WTC11 (cell line): ENCODE measurements at regions not wholly inside any gene's neighbourhood (a gene's known extent, or its start where the extent isn't known, plus 50 kb on each side); places are given as distances from the start of the nearest gene placed in this dataset.
"Not testable (repeated sequence)": the region's sequence is repeated elsewhere in the genome, so short reads cannot be mapped to it uniquely, and the experiment has no call there.

ENCODE experiments used
- ATAC-seq: fragments of 200-7000 bp; cut with Tn5 transposase; 2 replicates; pipeline ENCODE4 v1.10.0; 2021; ENCODE audit warnings: mild to moderate bottlenecking, moderate library complexity
- CTCF ChIA-PET: fragments of 300-600 bp; sonication (Branson Sonifier 250); formaldehyde crosslinking; loops from one replicate; lab custom pipeline; 2021; ENCODE audit warnings: antibody characterized with exemption; lab: Charles Lee
- POLR2A ChIA-PET: fragments of 350-600 bp; sonication (Branson Sonifier 250); formaldehyde crosslinking; loops from one replicate; lab custom pipeline; 2021; ENCODE audit warnings: antibody characterized with exemption; lab: Charles Lee
- DNase-seq: peaks from one replicate; pipeline ENCODE4 v3.0.0; 2021; ENCODE audit warnings: low spot score
- H3K27ac Mint-ChIP-seq: 2 replicates; pipeline ENCODE4 v1.8.0; 2021; ENCODE audit warnings: mixed read lengths
- H3K27me3 Mint-ChIP-seq: 2 replicates; pipeline ENCODE4 v1.8.0; 2021; ENCODE audit warnings: low read depth, mild to moderate bottlenecking, moderate library complexity, mixed read lengths
- H3K36me3 Mint-ChIP-seq: 2 replicates; pipeline ENCODE4 v1.8.0; 2021; ENCODE audit warnings: mixed read lengths
- H3K4me1 Mint-ChIP-seq: 2 replicates; pipeline ENCODE4 v1.8.0; 2022; ENCODE audit warnings: mixed read lengths
- H3K4me3 Mint-ChIP-seq: 2 replicates; pipeline ENCODE4 v1.8.0; 2021; ENCODE audit warnings: mild to moderate bottlenecking, moderate library complexity, mixed read lengths
- H3K9me3 Mint-ChIP-seq: 2 replicates; pipeline ENCODE4 v1.8.0; 2021; ENCODE audit warnings: mixed read lengths
- FOXJ3 ChIP-seq: sonication (generic); formaldehyde crosslinking; IDR thresholded peaks from 2 replicates; pipeline ENCODE4 v1.9.0; 2021; ENCODE audit warnings: missing genetic modification reagents, mild to moderate bottlenecking, borderline replicate concordance
- FOXK1 ChIP-seq: sonication (generic); formaldehyde crosslinking; IDR thresholded peaks from 2 replicates; pipeline ENCODE4 v1.8.0; 2022; ENCODE audit warnings: mild to moderate bottlenecking, moderate library complexity, missing genetic modification reagents
- KAT7 ChIP-seq: sonication (generic); formaldehyde crosslinking; IDR thresholded peaks from 2 replicates; pipeline ENCODE4 v1.8.1; 2023; ENCODE audit warnings: missing genetic modification reagents, mild to moderate bottlenecking, borderline replicate concordance
- SMAD3 ChIP-seq: sonication (generic); formaldehyde crosslinking; IDR thresholded peaks from 2 replicates; pipeline ENCODE4 v1.8.0; 2022; ENCODE audit warnings: missing genetic modification reagents, mild to moderate bottlenecking, borderline replicate concordance
- SMAD4 ChIP-seq: sonication (generic); formaldehyde crosslinking; IDR thresholded peaks from 2 replicates; pipeline ENCODE4 v1.8.0; 2022; ENCODE audit warnings: mild to moderate bottlenecking, missing genetic modification reagents
- TCF7 ChIP-seq: sonication (generic); formaldehyde crosslinking; IDR thresholded peaks from 2 replicates; pipeline ENCODE4 v1.8.0; 2022; ENCODE audit warnings: mild to moderate bottlenecking, low read depth, missing genetic modification reagents, moderate library complexity
- TF ChIP-seq, protein P1 (sequence below): sonication (generic); formaldehyde crosslinking; IDR thresholded peaks from 2 replicates; pipeline ENCODE4 v1.8.0; 2022; ENCODE audit warnings: mild to moderate bottlenecking, missing genetic modification reagents
- TF ChIP-seq, protein P2 (sequence below): sonication (generic); formaldehyde crosslinking; IDR thresholded peaks from 2 replicates; pipeline ENCODE4 v1.8.1; 2023; ENCODE audit warnings: mild to moderate bottlenecking, missing genetic modification reagents, borderline replicate concordance
- TF ChIP-seq, protein P3 (sequence below): sonication (generic); formaldehyde crosslinking; IDR thresholded peaks from 2 replicates; pipeline ENCODE4 v1.8.0; 2022; ENCODE audit warnings: missing genetic modification reagents
- TF ChIP-seq, protein P4 (sequence below): sonication (generic); formaldehyde crosslinking; IDR thresholded peaks from 2 replicates; pipeline ENCODE4 v1.8.0; 2022; ENCODE audit warnings: mild to moderate bottlenecking, missing genetic modification reagents
- TF ChIP-seq, protein P5 (sequence below): sonication (generic); formaldehyde crosslinking; IDR thresholded peaks from 2 replicates; pipeline ENCODE4 v1.8.1; 2023; ENCODE audit warnings: mild to moderate bottlenecking, moderate library complexity, missing genetic modification reagents
- TF ChIP-seq, protein P6 (sequence below): sonication (generic); formaldehyde crosslinking; IDR thresholded peaks from 2 replicates; pipeline ENCODE4 v1.8.1; 2022; ENCODE audit warnings: low read depth, missing genetic modification reagents, borderline replicate concordance
- TF ChIP-seq, protein P7 (sequence below): fragments of 250-450 bp; sonication (Bioruptor Pico); IDR thresholded peaks from 2 replicates; pipeline ENCODE4 v1.9.0; 2021; ENCODE audit warnings: moderate library complexity, mild to moderate bottlenecking, inconsistent platforms, borderline replicate concordance

DNA sequence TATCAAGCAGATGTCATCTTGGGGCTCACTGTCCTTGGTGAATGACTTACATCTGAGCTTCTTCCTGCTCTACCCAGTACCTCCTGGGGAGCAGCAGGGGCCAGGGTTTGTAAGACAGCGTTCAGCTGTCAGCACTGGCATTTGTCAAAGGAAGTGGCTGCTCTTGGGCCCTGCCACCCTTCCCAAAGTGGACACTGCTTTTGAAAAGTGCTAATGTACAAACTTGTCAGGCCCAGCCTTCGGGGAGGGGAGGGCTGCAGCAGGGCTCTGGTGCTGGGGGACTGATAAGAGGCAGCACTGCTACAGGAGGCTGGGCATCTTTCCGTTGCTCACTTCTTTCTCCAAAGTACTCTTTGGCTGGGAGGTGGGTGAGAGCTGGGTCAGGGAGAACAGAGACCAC, 59.8 kb upstream of the RBM19 start:
- Mint-ChIP-seq H3K4me1 (peaks cover 10% of the 10 kb centered on the region; the same call in 1 of the 2 replicates), H3K27ac (no peak overlapping the region), H3K4me3 (no peak overlapping the region), H3K27me3 (0 out of 2 replicates have a peak, but pooled peaks cover 12% of the 10 kb centered on the region), H3K9me3 (peaks cover 21% of the 10 kb centered on the region), H3K36me3 (peaks cover 4% of the 10 kb centered on the region; the same call in 1 of the 2 replicates)
- TF ChIP-seq FOXJ3 (CRISPR knock-in tag), result no peak
- no peak for TF ChIP-seq FOXK1 (CRISPR knock-in tag)
- no peak for TF ChIP-seq KAT7 (CRISPR knock-in tag)
- TF ChIP-seq, protein P1, sequence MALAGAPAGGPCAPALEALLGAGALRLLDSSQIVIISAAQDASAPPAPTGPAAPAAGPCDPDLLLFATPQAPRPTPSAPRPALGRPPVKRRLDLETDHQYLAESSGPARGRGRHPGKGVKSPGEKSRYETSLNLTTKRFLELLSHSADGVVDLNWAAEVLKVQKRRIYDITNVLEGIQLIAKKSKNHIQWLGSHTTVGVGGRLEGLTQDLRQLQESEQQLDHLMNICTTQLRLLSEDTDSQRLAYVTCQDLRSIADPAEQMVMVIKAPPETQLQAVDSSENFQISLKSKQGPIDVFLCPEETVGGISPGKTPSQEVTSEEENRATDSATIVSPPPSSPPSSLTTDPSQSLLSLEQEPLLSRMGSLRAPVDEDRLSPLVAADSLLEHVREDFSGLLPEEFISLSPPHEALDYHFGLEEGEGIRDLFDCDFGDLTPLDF (CRISPR knock-in tag), result no peak
- TF ChIP-seq, protein P2, sequence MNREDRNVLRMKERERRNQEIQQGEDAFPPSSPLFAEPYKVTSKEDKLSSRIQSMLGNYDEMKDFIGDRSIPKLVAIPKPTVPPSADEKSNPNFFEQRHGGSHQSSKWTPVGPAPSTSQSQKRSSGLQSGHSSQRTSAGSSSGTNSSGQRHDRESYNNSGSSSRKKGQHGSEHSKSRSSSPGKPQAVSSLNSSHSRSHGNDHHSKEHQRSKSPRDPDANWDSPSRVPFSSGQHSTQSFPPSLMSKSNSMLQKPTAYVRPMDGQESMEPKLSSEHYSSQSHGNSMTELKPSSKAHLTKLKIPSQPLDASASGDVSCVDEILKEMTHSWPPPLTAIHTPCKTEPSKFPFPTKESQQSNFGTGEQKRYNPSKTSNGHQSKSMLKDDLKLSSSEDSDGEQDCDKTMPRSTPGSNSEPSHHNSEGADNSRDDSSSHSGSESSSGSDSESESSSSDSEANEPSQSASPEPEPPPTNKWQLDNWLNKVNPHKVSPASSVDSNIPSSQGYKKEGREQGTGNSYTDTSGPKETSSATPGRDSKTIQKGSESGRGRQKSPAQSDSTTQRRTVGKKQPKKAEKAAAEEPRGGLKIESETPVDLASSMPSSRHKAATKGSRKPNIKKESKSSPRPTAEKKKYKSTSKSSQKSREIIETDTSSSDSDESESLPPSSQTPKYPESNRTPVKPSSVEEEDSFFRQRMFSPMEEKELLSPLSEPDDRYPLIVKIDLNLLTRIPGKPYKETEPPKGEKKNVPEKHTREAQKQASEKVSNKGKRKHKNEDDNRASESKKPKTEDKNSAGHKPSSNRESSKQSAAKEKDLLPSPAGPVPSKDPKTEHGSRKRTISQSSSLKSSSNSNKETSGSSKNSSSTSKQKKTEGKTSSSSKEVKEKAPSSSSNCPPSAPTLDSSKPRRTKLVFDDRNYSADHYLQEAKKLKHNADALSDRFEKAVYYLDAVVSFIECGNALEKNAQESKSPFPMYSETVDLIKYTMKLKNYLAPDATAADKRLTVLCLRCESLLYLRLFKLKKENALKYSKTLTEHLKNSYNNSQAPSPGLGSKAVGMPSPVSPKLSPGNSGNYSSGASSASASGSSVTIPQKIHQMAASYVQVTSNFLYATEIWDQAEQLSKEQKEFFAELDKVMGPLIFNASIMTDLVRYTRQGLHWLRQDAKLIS (CRISPR knock-in tag), result no peak
- TF ChIP-seq, protein P3, sequence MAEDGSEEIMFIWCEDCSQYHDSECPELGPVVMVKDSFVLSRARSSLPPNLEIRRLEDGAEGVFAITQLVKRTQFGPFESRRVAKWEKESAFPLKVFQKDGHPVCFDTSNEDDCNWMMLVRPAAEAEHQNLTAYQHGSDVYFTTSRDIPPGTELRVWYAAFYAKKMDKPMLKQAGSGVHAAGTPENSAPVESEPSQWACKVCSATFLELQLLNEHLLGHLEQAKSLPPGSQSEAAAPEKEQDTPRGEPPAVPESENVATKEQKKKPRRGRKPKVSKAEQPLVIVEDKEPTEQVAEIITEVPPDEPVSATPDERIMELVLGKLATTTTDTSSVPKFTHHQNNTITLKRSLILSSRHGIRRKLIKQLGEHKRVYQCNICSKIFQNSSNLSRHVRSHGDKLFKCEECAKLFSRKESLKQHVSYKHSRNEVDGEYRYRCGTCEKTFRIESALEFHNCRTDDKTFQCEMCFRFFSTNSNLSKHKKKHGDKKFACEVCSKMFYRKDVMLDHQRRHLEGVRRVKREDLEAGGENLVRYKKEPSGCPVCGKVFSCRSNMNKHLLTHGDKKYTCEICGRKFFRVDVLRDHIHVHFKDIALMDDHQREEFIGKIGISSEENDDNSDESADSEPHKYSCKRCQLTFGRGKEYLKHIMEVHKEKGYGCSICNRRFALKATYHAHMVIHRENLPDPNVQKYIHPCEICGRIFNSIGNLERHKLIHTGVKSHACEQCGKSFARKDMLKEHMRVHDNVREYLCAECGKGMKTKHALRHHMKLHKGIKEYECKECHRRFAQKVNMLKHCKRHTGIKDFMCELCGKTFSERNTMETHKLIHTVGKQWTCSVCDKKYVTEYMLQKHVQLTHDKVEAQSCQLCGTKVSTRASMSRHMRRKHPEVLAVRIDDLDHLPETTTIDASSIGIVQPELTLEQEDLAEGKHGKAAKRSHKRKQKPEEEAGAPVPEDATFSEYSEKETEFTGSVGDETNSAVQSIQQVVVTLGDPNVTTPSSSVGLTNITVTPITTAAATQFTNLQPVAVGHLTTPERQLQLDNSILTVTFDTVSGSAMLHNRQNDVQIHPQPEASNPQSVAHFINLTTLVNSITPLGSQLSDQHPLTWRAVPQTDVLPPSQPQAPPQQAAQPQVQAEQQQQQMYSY (CRISPR knock-in tag), result no peak
- TF ChIP-seq, protein P4, sequence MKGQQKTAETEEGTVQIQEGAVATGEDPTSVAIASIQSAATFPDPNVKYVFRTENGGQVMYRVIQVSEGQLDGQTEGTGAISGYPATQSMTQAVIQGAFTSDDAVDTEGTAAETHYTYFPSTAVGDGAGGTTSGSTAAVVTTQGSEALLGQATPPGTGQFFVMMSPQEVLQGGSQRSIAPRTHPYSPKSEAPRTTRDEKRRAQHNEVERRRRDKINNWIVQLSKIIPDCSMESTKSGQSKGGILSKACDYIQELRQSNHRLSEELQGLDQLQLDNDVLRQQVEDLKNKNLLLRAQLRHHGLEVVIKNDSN (CRISPR knock-in tag), result no peak
- TF ChIP-seq SMAD3 (CRISPR knock-in tag), result no peak
- TF ChIP-seq, protein P5, sequence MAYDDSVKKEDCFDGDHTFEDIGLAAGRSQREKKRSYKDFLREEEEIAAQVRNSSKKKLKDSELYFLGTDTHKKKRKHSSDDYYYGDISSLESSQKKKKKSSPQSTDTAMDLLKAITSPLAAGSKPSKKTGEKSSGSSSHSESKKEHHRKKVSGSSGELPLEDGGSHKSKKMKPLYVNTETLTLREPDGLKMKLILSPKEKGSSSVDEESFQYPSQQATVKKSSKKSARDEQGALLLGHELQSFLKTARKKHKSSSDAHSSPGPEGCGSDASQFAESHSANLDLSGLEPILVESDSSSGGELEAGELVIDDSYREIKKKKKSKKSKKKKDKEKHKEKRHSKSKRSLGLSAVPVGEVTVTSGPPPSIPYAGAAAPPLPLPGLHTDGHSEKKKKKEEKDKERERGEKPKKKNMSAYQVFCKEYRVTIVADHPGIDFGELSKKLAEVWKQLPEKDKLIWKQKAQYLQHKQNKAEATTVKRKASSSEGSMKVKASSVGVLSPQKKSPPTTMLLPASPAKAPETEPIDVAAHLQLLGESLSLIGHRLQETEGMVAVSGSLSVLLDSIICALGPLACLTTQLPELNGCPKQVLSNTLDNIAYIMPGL (CRISPR knock-in tag), result no peak
- TF ChIP-seq, protein P6, sequence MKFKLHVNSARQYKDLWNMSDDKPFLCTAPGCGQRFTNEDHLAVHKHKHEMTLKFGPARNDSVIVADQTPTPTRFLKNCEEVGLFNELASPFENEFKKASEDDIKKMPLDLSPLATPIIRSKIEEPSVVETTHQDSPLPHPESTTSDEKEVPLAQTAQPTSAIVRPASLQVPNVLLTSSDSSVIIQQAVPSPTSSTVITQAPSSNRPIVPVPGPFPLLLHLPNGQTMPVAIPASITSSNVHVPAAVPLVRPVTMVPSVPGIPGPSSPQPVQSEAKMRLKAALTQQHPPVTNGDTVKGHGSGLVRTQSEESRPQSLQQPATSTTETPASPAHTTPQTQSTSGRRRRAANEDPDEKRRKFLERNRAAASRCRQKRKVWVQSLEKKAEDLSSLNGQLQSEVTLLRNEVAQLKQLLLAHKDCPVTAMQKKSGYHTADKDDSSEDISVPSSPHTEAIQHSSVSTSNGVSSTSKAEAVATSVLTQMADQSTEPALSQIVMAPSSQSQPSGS (CRISPR knock-in tag), result no peak
- TF ChIP-seq, protein P7, sequence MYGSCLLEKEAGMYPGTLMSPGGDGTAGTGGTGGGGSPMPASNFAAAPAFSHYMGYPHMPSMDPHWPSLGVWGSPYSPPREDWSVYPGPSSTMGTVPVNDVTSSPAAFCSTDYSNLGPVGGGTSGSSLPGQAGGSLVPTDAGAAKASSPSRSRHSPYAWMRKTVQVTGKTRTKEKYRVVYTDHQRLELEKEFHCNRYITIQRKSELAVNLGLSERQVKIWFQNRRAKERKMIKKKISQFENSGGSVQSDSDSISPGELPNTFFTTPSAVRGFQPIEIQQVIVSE, result no peak
- no peak for TF ChIP-seq TCF7 (CRISPR knock-in tag)
- TF ChIP-seq SMAD4, result no peak
- ChIA-PET CTCF (no interaction called here), POLR2A (no interaction called here)
- ATAC-seq (no peak), DNase-seq (no peak)

DNA sequence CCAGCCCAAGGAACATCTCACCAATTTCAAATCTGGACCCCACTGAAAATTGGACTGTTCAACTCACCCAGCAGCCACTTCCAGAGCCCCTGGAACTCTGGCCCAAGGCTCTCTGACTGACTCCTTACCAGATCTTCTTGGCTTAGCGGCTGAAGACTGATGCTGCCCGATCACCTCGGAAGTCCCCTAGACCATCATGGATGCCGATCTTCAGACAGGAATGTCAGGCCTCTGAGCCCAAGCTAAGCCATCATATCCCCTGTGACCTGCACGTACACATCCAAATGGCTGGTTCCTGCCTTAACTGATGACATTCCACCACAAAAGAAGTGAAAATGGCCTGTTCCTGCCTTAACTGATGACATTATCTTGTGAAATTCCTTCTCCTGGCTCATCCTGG, 56.0 kb upstream of the RBM19 start:
- Mint-ChIP-seq H3K9me3 (peaks cover 12% of the 10 kb centered on the region), H3K27me3 (peaks cover 17% of the 10 kb centered on the region)
- H3K36me3 Mint-ChIP-seq, CTCF ChIA-PET, H3K4me3 Mint-ChIP-seq, DNase-seq, H3K27ac Mint-ChIP-seq, H3K4me1 Mint-ChIP-seq, ATAC-seq: not testable (repeated sequence)
- POLR2A ChIA-PET, result interaction anchor here (0.6 kb wide), 1 partner anchor 606 kb away, joined by 3 read pairs; no protein-coding TSS in a partner anchor
